CD4-positive, CD25-positive, alpha-beta regulatory T cell (primary cell): ENCODE measurements at regions not wholly inside any gene's neighbourhood (a gene's known extent, or its start where the extent isn't known, plus 50 kb on each side); places are given as distances from the start of the nearest gene placed in this dataset.
"Not testable (repeated sequence)": the region's sequence is repeated elsewhere in the genome, so short reads cannot be mapped to it uniquely, and the experiment has no call there.

Experiments used
- ATAC-seq, 2 donors: fragments of 150-1000 bp; cut with Tn5 transposase; one replicate each; pipeline ENCODE4 v1.10.0; 2021; ENCODE audit warnings: low read depth in 2 of 2, moderate number of reproducible peaks in 2 of 2, moderate library complexity in 1 of 2
- DNase-seq, 3 donors: peaks; one replicate each; pipeline versions ENCODE4 v3.0.0 to v3.0.0-alpha.2; 2012 to 2022; ENCODE audit warnings: mixed read lengths in 1 of 3
- H3K27ac ChIP-seq: one replicate; pipeline ENCODE4 v1.7.0; 2013; ENCODE audit warnings: mild to moderate bottlenecking, low read length; ENCODE audit not compliant: insufficient read depth, poor library complexity, severe bottlenecking
- H3K27me3 ChIP-seq: one replicate; pipeline ENCODE4 v1.7.0; 2013; ENCODE audit warnings: low read length; ENCODE audit not compliant: control insufficient read depth, insufficient read depth
- H3K36me3 ChIP-seq: one replicate; pipeline ENCODE4 v1.7.0; 2013; ENCODE audit warnings: mild to moderate bottlenecking, low read length, moderate library complexity; ENCODE audit not compliant: control insufficient read depth, insufficient read depth
- H3K4me1 ChIP-seq: 2 replicates; pipeline ENCODE4 v1.7.0; 2013; ENCODE audit warnings: mild to moderate bottlenecking, low read length; ENCODE audit not compliant: insufficient read depth, control insufficient read depth, poor library complexity, severe bottlenecking
- H3K4me3 ChIP-seq: one replicate; pipeline ENCODE4 v1.7.0; 2013; ENCODE audit warnings: low read depth, mild to moderate bottlenecking, low read length, moderate library complexity
- H3K9me3 ChIP-seq, 2 experiments: 1 replicate in 1 of 2; 2 replicates in 1 of 2; pipeline ENCODE4 v1.7.0; 2013; ENCODE audit warnings: low read length in 2 of 2, mild to moderate bottlenecking in 1 of 2, moderate library complexity in 1 of 2; ENCODE audit not compliant: control insufficient read depth in 2 of 2
- H3K27ac Mint-ChIP-seq, 3 donors: one replicate each; pipeline ENCODE4 v1.8.0; 2020 to 2022; ENCODE audit warnings: mild to moderate bottlenecking in 3 of 3, mixed read lengths in 3 of 3, moderate library complexity in 2 of 3
- H3K27me3 Mint-ChIP-seq: one replicate; pipeline ENCODE4 v1.8.0; 2022; ENCODE audit warnings: mild to moderate bottlenecking, mixed read lengths
- H3K36me3 Mint-ChIP-seq: one replicate; pipeline ENCODE4 v1.8.0; 2020; ENCODE audit warnings: mixed read lengths
- H3K4me1 Mint-ChIP-seq, 4 donors: one replicate each; pipeline ENCODE4 v1.8.0; 2020 to 2022; ENCODE audit warnings: mixed read lengths in 4 of 4, mild to moderate bottlenecking in 1 of 4
- H3K4me3 Mint-ChIP-seq, 4 donors: one replicate each; pipeline ENCODE4 v1.8.0; 2020 to 2022; ENCODE audit warnings: mild to moderate bottlenecking in 4 of 4, mixed read lengths in 4 of 4, moderate library complexity in 3 of 4
- H3K9me3 Mint-ChIP-seq, 7 donors: one replicate each; pipeline ENCODE4 v1.8.0; 2020 to 2022; ENCODE audit warnings: mixed read lengths in 7 of 7, mild to moderate bottlenecking in 3 of 7, moderate library complexity in 2 of 7

GRCh38 chr6:48378884-48379407 is 267.9 kb upstream of the PTCHD4 start:
- Histone ChIP-seq H3K9me3 (peaks cover 0 to 6% of the 10 kb centered on the region in 2 experiments), H3K36me3 (no peaks in the 10 kb centered on the region), H3K4me1 (no peaks in the 10 kb centered on the region), H3K4me3 (no peak overlapping the region), H3K27me3 (no peaks in the 10 kb centered on the region), H3K27ac (no peak overlapping the region)
- H3K27me3 Mint-ChIP-seq, result no peaks in the 10 kb centered on the region
- ATAC-seq (no peak), DNase-seq (no peak)
- no peaks in the 10 kb centered on the region for H3K36me3 Mint-ChIP-seq
- H3K4me3 Mint-ChIP-seq, result no peak overlapping the region
- peaks cover 3 to 28% (median 5%) of the 10 kb centered on the region in 7 donors for H3K9me3 Mint-ChIP-seq
- H3K4me1 Mint-ChIP-seq, result no peaks in the 10 kb centered on the region
- no peak overlapping the region for H3K27ac Mint-ChIP-seq

GRCh38 chr6:48377115-48377514 is 266.1 kb upstream of the PTCHD4 start:
- Histone ChIP-seq H3K36me3 (no peaks in the 10 kb centered on the region), H3K27ac (no peak overlapping the region), H3K9me3 (peaks cover 0 to 6% of the 10 kb centered on the region in 2 experiments), H3K4me1 (no peaks in the 10 kb centered on the region), H3K27me3 (no peaks in the 10 kb centered on the region), H3K4me3 (no peak overlapping the region)
- Mint-ChIP-seq H3K4me1 (no peaks in the 10 kb centered on the region), H3K27ac (no peak overlapping the region), H3K36me3 (no peaks in the 10 kb centered on the region), H3K9me3 (peaks cover 0 to 25% (median 2%) of the 10 kb centered on the region in 7 donors), H3K27me3 (no peaks in the 10 kb centered on the region), H3K4me3 (no peak overlapping the region)
- DNase-seq, result no peak
- ATAC-seq, result no peak

- not testable (repeated sequence) for H3K27me3 ChIP-seq, H3K36me3 Mint-ChIP-seq, H3K36me3 ChIP-seq, DNase-seq, H3K9me3 ChIP-seq, H3K4me1 Mint-ChIP-seq, H3K27ac ChIP-seq, ATAC-seq, H3K4me3 Mint-ChIP-seq, H3K27ac Mint-ChIP-seq, H3K4me3 ChIP-seq, H3K27me3 Mint-ChIP-seq, H3K9me3 Mint-ChIP-seq, H3K4me1 ChIP-seq
Measured at GRCh38 chr6:48371226-48371625, 260.2 kb upstream of the PTCHD4 start.

- Histone ChIP-seq H3K9me3 (no peaks in the 10 kb centered on the region), H3K4me3 (no peak overlapping the region), H3K27me3 (no peaks in the 10 kb centered on the region), H3K36me3 (no peaks in the 10 kb centered on the region), H3K4me1 (no peaks in the 10 kb centered on the region), H3K27ac (no peak overlapping the region)
- no peak overlapping the region for H3K27ac Mint-ChIP-seq
- ATAC-seq (no peak), DNase-seq (no peak)
- no peaks in the 10 kb centered on the region for H3K4me1 Mint-ChIP-seq
- H3K36me3 Mint-ChIP-seq, result no peaks in the 10 kb centered on the region
- no peak overlapping the region for H3K4me3 Mint-ChIP-seq
- no peaks in the 10 kb centered on the region for H3K27me3 Mint-ChIP-seq
- H3K9me3 Mint-ChIP-seq, result peaks cover 0 to 5% (median 2%) of the 10 kb centered on the region in 7 donors
Measured at GRCh38 chr6:48369100-48369499, 258.1 kb upstream of the PTCHD4 start.

GRCh38 chr6:48325701-48326100 is 214.7 kb upstream of the PTCHD4 start:
- Histone ChIP-seq H3K27me3 (no peaks in the 10 kb centered on the region), H3K9me3 (peaks cover 0 to 5% of the 10 kb centered on the region in 2 experiments), H3K27ac (no peak overlapping the region), H3K36me3 (no peaks in the 10 kb centered on the region), H3K4me3 (no peak overlapping the region), H3K4me1 (no peaks in the 10 kb centered on the region)
- H3K27ac Mint-ChIP-seq, result no peak overlapping the region
- no peaks in the 10 kb centered on the region for H3K27me3 Mint-ChIP-seq
- H3K9me3 Mint-ChIP-seq, result peaks cover 0 to 17% (median 3%) of the 10 kb centered on the region in 7 donors
- DNase-seq (no peak), ATAC-seq (no peak)
- no peaks in the 10 kb centered on the region for H3K4me1 Mint-ChIP-seq
- no peak overlapping the region for H3K4me3 Mint-ChIP-seq
- no peaks in the 10 kb centered on the region for H3K36me3 Mint-ChIP-seq

DNA sequence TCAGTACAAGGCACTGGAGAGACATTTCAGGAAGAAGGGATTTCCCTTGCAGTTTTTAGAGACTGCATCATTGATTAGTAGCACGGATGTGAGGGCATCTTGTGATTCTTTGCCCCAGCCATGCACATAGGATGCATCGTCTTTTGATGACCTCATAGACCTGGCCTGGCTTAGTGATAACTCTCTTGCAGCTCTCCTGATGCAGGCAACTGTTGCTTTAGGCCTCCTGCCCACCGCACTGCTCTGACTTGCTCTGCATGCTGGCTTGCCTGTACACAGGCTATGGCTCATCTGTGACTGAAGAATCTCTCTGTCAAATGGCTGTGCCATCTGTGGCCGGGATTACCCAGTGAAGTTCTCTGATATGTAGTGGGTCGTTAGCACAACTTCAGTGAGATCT is 207.7 kb upstream of the PTCHD4 start:
- ATAC-seq (no peak), DNase-seq (no peak)
- Histone ChIP-seq H3K4me1 (no peaks in the 10 kb centered on the region), H3K4me3 (no peak overlapping the region), H3K9me3 (peaks cover 0 to 5% of the 10 kb centered on the region in 2 experiments), H3K27ac (no peak overlapping the region), H3K27me3 (no peaks in the 10 kb centered on the region), H3K36me3 (no peaks in the 10 kb centered on the region)
- Mint-ChIP-seq H3K36me3 (no peaks in the 10 kb centered on the region), H3K4me3 (no peak overlapping the region), H3K4me1 (no peaks in the 10 kb centered on the region), H3K9me3 (peaks cover 3 to 14% (median 8%) of the 10 kb centered on the region in 7 donors), H3K27ac (no peak overlapping the region), H3K27me3 (no peaks in the 10 kb centered on the region)

GRCh38 chr6:48315915-48316314 is 204.9 kb upstream of the PTCHD4 start:
- H3K4me1 ChIP-seq, result no peaks in the 10 kb centered on the region
- H3K4me3 ChIP-seq, result no peak overlapping the region
- H3K4me3 Mint-ChIP-seq, result no peak overlapping the region
- H3K9me3 ChIP-seq, result no peaks in the 10 kb centered on the region
- no peaks in the 10 kb centered on the region for H3K27me3 Mint-ChIP-seq
- H3K36me3 Mint-ChIP-seq, result no peaks in the 10 kb centered on the region
- ATAC-seq, result no peak
- peaks cover 5 to 14% (median 10%) of the 10 kb centered on the region in 7 donors for H3K9me3 Mint-ChIP-seq
- H3K27me3 ChIP-seq, result no peaks in the 10 kb centered on the region
- H3K27ac ChIP-seq, result no peak overlapping the region
- H3K4me1 Mint-ChIP-seq, result no peaks in the 10 kb centered on the region
- H3K27ac Mint-ChIP-seq, result no peak overlapping the region
- DNase-seq, result no peak
- H3K36me3 ChIP-seq, result no peaks in the 10 kb centered on the region

- no peaks in the 10 kb centered on the region for H3K27me3 Mint-ChIP-seq
- H3K9me3 Mint-ChIP-seq, result peaks cover 5 to 14% (median 10%) of the 10 kb centered on the region in 7 donors
- ATAC-seq (no peak), DNase-seq (no peak)
- no peaks in the 10 kb centered on the region for H3K27me3 ChIP-seq
- no peak overlapping the region for H3K27ac ChIP-seq
- H3K36me3 ChIP-seq, result no peaks in the 10 kb centered on the region
- no peak overlapping the region for H3K27ac Mint-ChIP-seq
- H3K4me3 Mint-ChIP-seq, result no peak overlapping the region
- H3K4me3 ChIP-seq, result no peak overlapping the region
- H3K4me1 ChIP-seq, result no peaks in the 10 kb centered on the region
- H3K36me3 Mint-ChIP-seq, result no peaks in the 10 kb centered on the region
- no peaks in the 10 kb centered on the region for H3K9me3 ChIP-seq
- no peaks in the 10 kb centered on the region for H3K4me1 Mint-ChIP-seq
Measured at GRCh38 chr6:48315051-48315719, 204.2 kb upstream of the PTCHD4 start.
